Hematopoietic multipotent progenitor cell treated with erythropoietin and hydrocortisone succinate and interleukin-3 and kit ligand, for 6 days (in vitro differentiated cells): ENCODE measurements at regions not wholly inside any gene's neighbourhood (a gene's known extent, or its start where the extent isn't known, plus 50 kb on each side); places are given as distances from the start of the nearest gene placed in this dataset.
A peak's percentile ranks its signal among the peaks of the same experiment; 100 is the strongest.
"Not testable (repeated sequence)": the region's sequence is repeated elsewhere in the genome, so short reads cannot be mapped to it uniquely, and the experiment has no call there.

Source experiments
- DNase-seq: peaks from one replicate; pipeline ENCODE4 v3.0.0-alpha.2; 2015

- no peak for DNase-seq
Measured at GRCh38 chr6:130611366-130611765, 215.8 kb upstream of the SMLR1 start.

GRCh38 chr6:130613176-130613575 lies 214.0 kb upstream of the SMLR1 start:
- no peak for DNase-seq

DNA sequence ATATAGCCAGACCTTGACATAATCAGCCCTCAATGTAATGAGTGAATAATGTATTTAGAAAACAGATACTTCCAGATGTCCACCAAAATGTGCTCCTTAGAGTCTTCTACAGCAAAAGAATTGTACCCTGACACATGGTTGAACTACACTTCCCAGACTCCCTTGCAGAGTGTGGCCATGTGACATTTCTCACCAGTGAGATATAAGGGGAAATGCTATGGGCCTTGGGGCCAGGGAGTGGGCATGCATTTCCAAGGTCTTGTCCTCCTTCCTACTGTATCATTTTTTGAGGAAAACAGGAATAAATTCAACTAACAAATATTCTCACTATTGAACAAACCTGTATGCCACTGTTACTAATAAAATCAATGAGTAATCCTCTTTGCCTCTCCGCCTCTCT lies 211.4 kb upstream of the SMLR1 start:
- peak; percentile 7 for DNase-seq

- no peak for DNase-seq
Measured at GRCh38 chr6:130617658-130618057, 209.5 kb upstream of the SMLR1 start.

DNA sequence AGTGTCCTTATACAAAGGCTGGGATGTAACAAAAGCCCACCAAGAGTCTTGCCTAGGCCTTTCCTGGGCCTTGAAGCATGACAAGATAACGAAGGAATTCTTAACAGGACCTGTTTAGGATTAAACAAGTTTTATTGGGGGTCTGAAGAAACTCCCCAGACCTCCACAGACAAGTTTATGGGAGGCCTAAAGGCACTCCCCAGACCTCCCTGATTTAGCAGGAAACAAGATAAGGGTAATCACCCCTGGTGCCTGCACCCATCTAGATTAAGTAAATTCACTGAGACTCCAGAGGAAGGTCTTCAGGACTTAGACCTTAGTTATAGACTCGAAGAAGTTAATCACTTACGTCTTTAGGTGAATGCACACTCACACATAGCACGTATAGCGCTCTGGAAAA lies 208.4 kb upstream of the SMLR1 start:
- DNase-seq = not testable (repeated sequence)

GRCh38 chr6:130620338-130620781 lies 206.8 kb upstream of the SMLR1 start:
- DNase-seq = no peak

DNA sequence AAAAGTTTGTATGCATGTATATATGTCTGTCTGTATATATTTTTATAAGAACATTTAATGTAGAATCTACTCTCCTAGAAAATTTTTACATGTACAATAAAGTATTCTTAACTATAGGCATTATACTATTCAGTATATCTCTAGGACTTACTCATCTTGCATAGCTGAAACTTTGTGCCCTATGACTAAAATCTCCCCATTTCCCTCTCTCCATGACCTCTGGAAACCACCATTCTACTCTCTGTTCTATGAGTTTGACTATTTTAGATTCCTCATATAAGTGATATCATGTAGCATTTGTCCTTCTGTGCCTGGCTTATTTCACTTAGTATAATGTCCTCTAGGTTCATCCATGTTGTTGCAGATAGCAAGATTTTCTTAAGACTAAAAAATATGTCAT lies 205.1 kb upstream of the SMLR1 start:
- DNase-seq = no peak

- no peak for DNase-seq
Measured at GRCh38 chr6:130624046-130624445, 203.2 kb upstream of the SMLR1 start.

DNA sequence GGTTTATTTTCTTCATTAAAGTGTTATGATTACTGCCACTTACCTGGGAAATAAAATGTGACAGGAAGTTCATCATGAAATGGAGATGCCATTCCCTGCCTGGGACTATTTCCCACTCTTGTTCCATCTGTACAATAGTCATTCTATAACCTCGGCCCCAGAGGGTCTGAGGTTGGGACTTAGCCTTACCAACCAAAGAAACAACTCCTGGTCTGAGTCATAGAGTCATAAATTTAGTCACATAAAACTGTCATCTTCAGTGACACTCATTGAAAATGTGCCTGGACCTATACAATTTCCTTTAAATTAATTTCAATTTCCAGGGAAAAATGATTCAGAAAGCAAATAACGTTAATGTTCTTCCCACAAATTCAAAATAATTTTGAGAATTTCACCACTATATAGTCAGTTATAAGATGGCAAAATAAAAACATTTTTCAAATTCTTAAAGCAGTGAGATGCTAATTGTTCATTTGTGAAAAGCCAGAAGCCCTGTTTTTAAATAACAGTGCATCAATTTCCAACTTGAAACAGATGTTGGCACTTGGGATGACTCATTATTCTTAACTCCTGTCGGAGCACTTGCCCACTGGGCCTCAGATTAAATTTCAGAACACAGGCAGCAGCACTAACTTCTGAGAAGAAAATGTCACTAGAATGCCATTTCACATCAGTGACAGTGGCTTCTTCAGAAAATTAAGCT lies 201.2 kb upstream of the SMLR1 start:
- no peak for DNase-seq

- DNase-seq = no peak
Measured at GRCh38 chr6:130628862-130629261, 198.3 kb upstream of the SMLR1 start.

GRCh38 chr6:130629640-130630039 lies 197.6 kb upstream of the SMLR1 start:
- no peak for DNase-seq

GRCh38 chr6:130632277-130632676 lies 194.9 kb upstream of the SMLR1 start:
- no peak for DNase-seq

GRCh38 chr6:130632897-130633296 lies 194.3 kb upstream of the SMLR1 start:
- no peak for DNase-seq

GRCh38 chr6:130643361-130643760 lies 183.8 kb upstream of the SMLR1 start:
- no peak for DNase-seq

DNA sequence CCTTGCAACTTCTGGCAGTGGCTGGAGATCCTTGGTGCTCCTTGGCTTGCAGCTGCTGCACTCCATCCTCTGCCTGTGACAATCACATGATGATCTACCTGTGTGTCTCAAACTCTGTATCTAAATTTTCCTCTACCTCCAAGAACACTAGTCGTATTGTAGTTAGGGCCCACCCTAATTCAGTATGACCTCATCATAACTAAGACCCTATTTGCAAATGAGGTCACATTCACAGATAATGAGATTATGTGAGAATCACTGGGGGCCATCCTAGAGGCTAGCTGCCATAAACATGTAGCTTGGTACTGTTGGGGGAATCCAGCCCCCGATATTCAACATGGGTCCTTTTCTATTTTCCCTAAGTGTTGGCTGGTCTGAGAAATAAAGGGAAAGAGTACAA lies 183.0 kb upstream of the SMLR1 start:
- DNase-seq = no peak

DNA sequence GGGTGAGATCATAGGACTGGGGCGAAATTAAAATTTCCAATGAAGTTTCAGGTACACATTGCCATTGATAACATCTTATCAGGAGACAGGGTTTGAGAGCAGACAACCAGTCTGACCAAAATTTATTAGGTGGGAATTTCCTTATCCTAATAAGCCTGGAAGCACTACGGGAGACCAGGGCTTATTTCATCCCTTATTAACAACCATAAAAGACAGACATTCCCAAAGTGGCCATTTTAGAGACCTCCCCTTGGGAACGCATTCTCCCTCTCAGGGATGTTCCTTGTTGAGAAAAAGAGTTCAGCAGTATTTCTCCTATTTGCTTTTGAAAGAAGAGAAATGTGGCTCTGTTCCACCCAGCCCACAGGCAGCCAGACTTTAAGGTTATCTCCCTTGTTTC lies 182.4 kb upstream of the SMLR1 start:
- not testable (repeated sequence) for DNase-seq

DNA sequence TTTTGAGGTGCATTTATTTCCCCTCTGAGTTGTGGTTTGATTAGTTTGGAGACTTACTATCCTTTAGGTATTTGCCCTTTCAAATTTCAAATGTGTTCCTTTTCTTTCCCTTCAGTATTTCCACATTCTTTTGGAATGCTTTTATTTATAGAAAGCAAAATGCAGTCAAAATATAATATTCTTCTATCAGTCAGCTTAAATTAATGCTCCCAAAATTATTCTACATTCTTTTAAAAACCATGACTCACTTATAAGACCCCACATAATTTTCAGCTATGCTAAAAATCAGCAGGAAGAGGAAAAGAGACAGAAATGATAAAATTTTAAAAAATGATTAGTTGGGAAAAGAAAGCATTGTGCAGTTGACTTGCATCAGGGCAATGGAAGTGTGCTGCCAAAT lies 180.0 kb upstream of the SMLR1 start:
- DNase-seq = no peak

GRCh38 chr6:130655586-130655985 lies 171.6 kb upstream of the SMLR1 start:
- no peak for DNase-seq

GRCh38 chr6:130661077-130661476 lies 166.1 kb upstream of the SMLR1 start:
- no peak for DNase-seq

GRCh38 chr6:130666786-130667185 lies 160.4 kb upstream of the SMLR1 start:
- DNase-seq = peak; percentile 90

- no peak for DNase-seq
Measured at GRCh38 chr6:130670142-130670541, 157.1 kb upstream of the SMLR1 start.

- DNase-seq = no peak
Measured at GRCh38 chr6:130671119-130671518, 156.1 kb upstream of the SMLR1 start.

GRCh38 chr6:130671577-130671976 lies 155.6 kb upstream of the SMLR1 start:
- no peak for DNase-seq

- no peak for DNase-seq
Measured at GRCh38 chr6:130672153-130672552, 155.1 kb upstream of the SMLR1 start.

GRCh38 chr6:130674604-130675003 lies 152.6 kb upstream of the SMLR1 start:
- DNase-seq = peak; percentile 47
